Parathyroid adenoma (tissue), 2 donors: ENCODE measurements at regions not wholly inside any gene's neighbourhood (a gene's known extent, or its start where the extent isn't known, plus 50 kb on each side); places are given as distances from the start of the nearest gene placed in this dataset.
"Not testable (repeated sequence)": the region's sequence is repeated elsewhere in the genome, so short reads cannot be mapped to it uniquely, and the experiment has no call there.

Source experiments
- H2AFZ ChIP-seq: fragments of 300-600 bp; sonication (generic); one replicate; pipeline ENCODE4 v1.7.0; 2017; ENCODE audit warnings: antibody characterized with exemption, mild to moderate bottlenecking
- H3K27ac ChIP-seq: fragments of 300-600 bp; sonication (generic); one replicate; pipeline ENCODE4 v1.7.0; 2017
- H3K27me3 ChIP-seq: fragments of 300-600 bp; sonication (generic); one replicate; pipeline ENCODE4 v1.7.0; 2017; ENCODE audit warnings: low read length; ENCODE audit not compliant: control insufficient read depth, insufficient read depth
- H3K36me3 ChIP-seq: fragments of 300-600 bp; sonication (generic); one replicate; pipeline ENCODE4 v1.7.0; 2017; ENCODE audit warnings: low read length; ENCODE audit not compliant: control insufficient read depth, insufficient read depth
- H3K4me1 ChIP-seq: fragments of 300-600 bp; sonication (generic); one replicate; pipeline ENCODE4 v1.7.0; 2017; ENCODE audit warnings: control low read depth
- H3K4me2 ChIP-seq: fragments of 300-600 bp; sonication (generic); one replicate; pipeline ENCODE4 v1.7.0; 2017; ENCODE audit warnings: low read length
- H3K4me3 ChIP-seq: fragments of 300-600 bp; sonication (generic); one replicate; pipeline ENCODE4 v1.7.0; 2017; ENCODE audit warnings: low read depth, low read length
- H3K79me2 ChIP-seq: fragments of 300-600 bp; sonication (generic); one replicate; pipeline ENCODE4 v1.7.0; 2017; ENCODE audit warnings: control low read depth
- H3K9ac ChIP-seq: fragments of 300-600 bp; sonication (generic); one replicate; pipeline ENCODE4 v1.7.0; 2017; ENCODE audit warnings: mild to moderate bottlenecking
- H3K9me3 ChIP-seq: fragments of 300-600 bp; sonication (generic); one replicate; pipeline ENCODE4 v1.7.0; 2017; ENCODE audit warnings: low read length; ENCODE audit not compliant: control insufficient read depth
- CTCF ChIP-seq: fragments of 300-600 bp; sonication (generic); IDR thresholded peaks from one replicate; pipeline ENCODE4 v1.7.0; 2017; ENCODE audit warnings: antibody characterized with exemption, mild to moderate bottlenecking
- donor health status: primary hyperparathyroidism.

GRCh38 chr11:82505379-82505778 is 228.3 kb downstream of the FAM181B start:
- no peaks in the 10 kb centered on the region for H3K27me3 ChIP-seq
- H2AFZ ChIP-seq: no peak overlapping the region
- no peaks in the 10 kb centered on the region for H3K36me3 ChIP-seq
- H3K9ac ChIP-seq: no peak overlapping the region
- no peak for TF ChIP-seq CTCF
- H3K9me3 ChIP-seq: no peaks in the 10 kb centered on the region
- no peaks in the 10 kb centered on the region for H3K79me2 ChIP-seq
- H3K4me3 ChIP-seq: no peak overlapping the region
- H3K4me1 ChIP-seq: no peaks in the 10 kb centered on the region
- H3K27ac ChIP-seq: no peak overlapping the region
- H3K4me2 ChIP-seq: no peak overlapping the region

GRCh38 chr11:82501174-82501573 is 232.5 kb downstream of the FAM181B start:
- H3K4me3 ChIP-seq, H3K4me2 ChIP-seq, H3K36me3 ChIP-seq: not testable (repeated sequence)

GRCh38 chr11:82494988-82495432 is 238.7 kb downstream of the FAM181B start:
- no peak overlapping the region for H3K9ac ChIP-seq
- no peak overlapping the region for H3K4me3 ChIP-seq
- no peak for TF ChIP-seq CTCF
- H3K27me3 ChIP-seq: no peaks in the 10 kb centered on the region
- no peaks in the 10 kb centered on the region for H3K79me2 ChIP-seq
- H2AFZ ChIP-seq: no peak overlapping the region
- H3K27ac ChIP-seq: no peak overlapping the region
- H3K4me2 ChIP-seq: no peak overlapping the region
- no peaks in the 10 kb centered on the region for H3K36me3 ChIP-seq
- H3K4me1 ChIP-seq: no peaks in the 10 kb centered on the region
- H3K9me3 ChIP-seq: no peaks in the 10 kb centered on the region

More at GRCh38 chr11:82501174-82501573, 232.5 kb downstream of the FAM181B start:
- not testable (repeated sequence) for H3K79me2 ChIP-seq, H3K27ac ChIP-seq, H3K27me3 ChIP-seq, H3K9ac ChIP-seq, H3K4me1 ChIP-seq, H2AFZ ChIP-seq, H3K9me3 ChIP-seq

DNA sequence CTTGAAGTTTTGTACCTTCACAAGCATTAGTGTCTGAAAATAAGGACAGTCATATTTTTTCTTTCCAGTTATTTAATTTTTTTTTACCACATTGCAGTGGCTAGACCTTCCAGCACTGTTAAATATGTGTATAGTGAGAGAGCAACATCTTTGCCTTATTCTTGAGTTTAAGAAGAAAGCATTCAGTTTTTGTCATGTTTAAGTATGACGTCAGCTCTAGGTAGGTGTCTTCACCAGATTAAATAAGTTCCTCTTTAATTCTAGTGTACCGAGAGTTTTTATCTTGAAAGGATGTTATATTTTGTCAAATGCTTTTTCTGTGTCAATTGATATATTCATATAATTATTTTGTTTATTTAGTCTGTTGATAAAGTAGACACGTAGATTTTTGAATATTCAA is 258.8 kb downstream of the FAM181B start:
- Histone ChIP-seq H3K79me2 (no peaks in the 10 kb centered on the region), H2AFZ (no peak overlapping the region), H3K4me2 (no peak overlapping the region), H3K4me3 (no peak overlapping the region), H3K4me1 (no peaks in the 10 kb centered on the region), H3K27me3 (no peaks in the 10 kb centered on the region), H3K27ac (no peak overlapping the region), H3K36me3 (no peaks in the 10 kb centered on the region), H3K9ac (no peak overlapping the region), H3K9me3 (no peaks in the 10 kb centered on the region)
- no peak for TF ChIP-seq CTCF

- Histone ChIP-seq H3K4me3 (no peak overlapping the region), H3K4me1 (no peaks in the 10 kb centered on the region), H3K9ac (no peak overlapping the region), H3K4me2 (no peak overlapping the region), H3K9me3 (no peaks in the 10 kb centered on the region), H3K27ac (no peak overlapping the region), H3K36me3 (no peaks in the 10 kb centered on the region), H3K79me2 (no peaks in the 10 kb centered on the region), H3K27me3 (no peaks in the 10 kb centered on the region), H2AFZ (no peak overlapping the region)
- no peak for TF ChIP-seq CTCF
These were observed 268.2 kb downstream of the FAM181B start for GRCh38 chr11:82465481-82465880.
